Gastrocnemius medialis (tissue), 4 donors: ENCODE measurements at regions not wholly inside any gene's neighbourhood (a gene's known extent, or its start where the extent isn't known, plus 50 kb on each side); places are given as distances from the start of the nearest gene placed in this dataset.

ENCODE experiments used
- ATAC-seq, 2 donors: fragments of 150-250 bp; one replicate each; pipeline ENCODE4 v1.9.1; 2016
- DNase-seq, 2 donors: peaks; one replicate each; pipeline ENCODE4 v3.0.0-alpha.2; 2019
- H3K27ac ChIP-seq, 4 donors: fragments of 200-600 bp; sonication (generic); 1 replicate in 1 of 4; 2 replicates in 3 of 4; pipeline ENCODE4 v1.5.1; 2016 to 2018; ENCODE audit warnings: mild to moderate bottlenecking in 2 of 4, moderate library complexity in 1 of 4
- H3K27me3 ChIP-seq, 3 donors: fragments of 200-600 bp; sonication (generic) in 2 of 3; 1 replicate in 1 of 3; 2 replicates in 2 of 3; pipeline versions ENCODE4 v1.5.1 to v1.6.0; 2016 to 2019; ENCODE audit warnings: mild to moderate bottlenecking in 1 of 3, moderate library complexity in 1 of 3
- H3K36me3 ChIP-seq, 2 donors: fragments of 200-600 bp; sonication (generic) in 1 of 2; one replicate each; pipeline ENCODE4 v1.5.1; 2017 to 2018
- H3K4me1 ChIP-seq, 2 donors: fragments of 200-600 bp; sonication (generic) in 1 of 2; one replicate each; pipeline ENCODE4 v1.5.1; 2016 to 2017; ENCODE audit warnings: mild to moderate bottlenecking in 2 of 2
- H3K4me3 ChIP-seq, 4 donors: fragments of 200-600 bp; sonication (generic) in 3 of 4; 1 replicate in 1 of 4; 2 replicates in 3 of 4; pipeline ENCODE4 v1.5.1; 2016 to 2019; ENCODE audit warnings: mild to moderate bottlenecking in 2 of 4
- H3K9me3 ChIP-seq, 3 donors: fragments of 200-600 bp; sonication (generic) in 2 of 3; 1 replicate in 1 of 3; 2 replicates in 2 of 3; pipeline ENCODE4 v1.5.1; 2016 to 2019
- CTCF ChIP-seq, 5 experiments: fragments of 450-650 bp in 3 of 5; fragments of 200-600 bp in 2 of 5; sonication (generic) in 2 of 5; IDR thresholded peaks in 4 of 5; conservative IDR thresholded peaks in 1 of 5; 1 replicate in 4 of 5; 2 replicates in 1 of 5; pipeline ENCODE4 v1.5.1; 2016 to 2019; ENCODE audit warnings: antibody characterized with exemption in 5 of 5, mild to moderate bottlenecking in 3 of 5, moderate library complexity in 3 of 5
- POLR2A ChIP-seq, 2 donors: fragments of 450-650 bp; IDR thresholded peaks; one replicate each; pipeline ENCODE4 v1.6.1; 2017; ENCODE audit warnings: antibody characterized with exemption in 2 of 2, mild to moderate bottlenecking in 2 of 2, moderate library complexity in 2 of 2
- in situ Hi-C, 4 donors: fragments of 200-750 bp; cut with MboI; loops; one replicate each; pipeline versions ENCODE4 v1.15.0 to v1.8.0; 2017; ENCODE audit warnings: low sequenced_read_pairs in 4 of 4
- intact Hi-C: fragments of 100-400 bp; cut with DNase I; formaldehyde crosslinking; loops from one replicate; pipeline ENCODE4 v1.15.1; 2023; ENCODE audit warnings: low total_unique reads

- intact Hi-C loops (no loop called here), in situ Hi-C loops (no loop called here)
- Histone ChIP-seq H3K9me3 (no peaks in the 10 kb centered on the region), H3K36me3 (no peaks in the 10 kb centered on the region), H3K4me3 (no peak overlapping the region), H3K4me1 (no peaks in the 10 kb centered on the region), H3K27ac (no peak overlapping the region), H3K27me3 (no peaks in the 10 kb centered on the region)
- DNase-seq (no peak), ATAC-seq (no peak)
- TF ChIP-seq POLR2A (IDR thresholded peaks at IDR 0.05) (no peak), CTCF (IDR thresholded peaks at IDR 0.05 in 4 of 5, conservative IDR thresholded peaks at IDR 0.05 in 1 of 5) (no peak)
Observed at GRCh38 chrX:4663085-4663484, 949.6 kb upstream of the PRKX start.

- intact Hi-C loops, result no loop called here
- H3K36me3 ChIP-seq, result no peaks in the 10 kb centered on the region
- H3K4me3 ChIP-seq, result no peak overlapping the region
- no peaks in the 10 kb centered on the region for H3K9me3 ChIP-seq
- DNase-seq, result no peak
- no peaks in the 10 kb centered on the region for H3K4me1 ChIP-seq
- no peaks in the 10 kb centered on the region for H3K27me3 ChIP-seq
- in situ Hi-C loops, result no loop called here
- TF ChIP-seq CTCF (IDR thresholded peaks at IDR 0.05 in 4 of 5, conservative IDR thresholded peaks at IDR 0.05 in 1 of 5), result no peak
- no peak for TF ChIP-seq POLR2A (IDR thresholded peaks at IDR 0.05)
- ATAC-seq, result no peak
- H3K27ac ChIP-seq, result no peak overlapping the region
Observed at GRCh38 chrX:4661771-4662170, 948.3 kb upstream of the PRKX start.

GRCh38 chrX:4656419-4656818 lies 943.0 kb upstream of the PRKX start:
- H3K27me3 ChIP-seq, result no peaks in the 10 kb centered on the region
- no peak for TF ChIP-seq CTCF (IDR thresholded peaks at IDR 0.05 in 4 of 5, conservative IDR thresholded peaks at IDR 0.05 in 1 of 5)
- no peak for TF ChIP-seq POLR2A (IDR thresholded peaks at IDR 0.05)
- H3K4me3 ChIP-seq, result no peak overlapping the region
- intact Hi-C loops, result no loop called here
- in situ Hi-C loops, result no loop called here
- no peaks in the 10 kb centered on the region for H3K9me3 ChIP-seq
- H3K27ac ChIP-seq, result no peak overlapping the region
- H3K36me3 ChIP-seq, result no peaks in the 10 kb centered on the region
- ATAC-seq, result no peak
- no peak for DNase-seq
- no peaks in the 10 kb centered on the region for H3K4me1 ChIP-seq

GRCh38 chrX:4655743-4656142 lies 942.3 kb upstream of the PRKX start:
- Histone ChIP-seq H3K27me3 (no peaks in the 10 kb centered on the region), H3K4me3 (no peak overlapping the region), H3K9me3 (no peaks in the 10 kb centered on the region), H3K36me3 (no peaks in the 10 kb centered on the region), H3K27ac (no peak overlapping the region), H3K4me1 (no peaks in the 10 kb centered on the region)
- intact Hi-C loops (no loop called here), in situ Hi-C loops (no loop called here)
- DNase-seq, result no peak
- ATAC-seq, result no peak
- no peak for TF ChIP-seq CTCF (IDR thresholded peaks at IDR 0.05 in 4 of 5, conservative IDR thresholded peaks at IDR 0.05 in 1 of 5)
- no peak for TF ChIP-seq POLR2A (IDR thresholded peaks at IDR 0.05)

- H3K27ac ChIP-seq, result no peak overlapping the region
- DNase-seq (no peak), ATAC-seq (no peak)
- no peaks in the 10 kb centered on the region for H3K27me3 ChIP-seq
- H3K4me1 ChIP-seq, result no peaks in the 10 kb centered on the region
- intact Hi-C loops, result no loop called here
- in situ Hi-C loops, result no loop called here
- H3K9me3 ChIP-seq, result no peaks in the 10 kb centered on the region
- no peaks in the 10 kb centered on the region for H3K36me3 ChIP-seq
- no peak for TF ChIP-seq POLR2A (IDR thresholded peaks at IDR 0.05)
- no peak for TF ChIP-seq CTCF (IDR thresholded peaks at IDR 0.05 in 4 of 5, conservative IDR thresholded peaks at IDR 0.05 in 1 of 5)
- H3K4me3 ChIP-seq, result no peak overlapping the region
Observed at GRCh38 chrX:4642114-4642513, 928.7 kb upstream of the PRKX start.
